Ishikawa (cell line): ENCODE measurements at regions not wholly inside any gene's neighbourhood (a gene's known extent, or its start where the extent isn't known, plus 50 kb on each side); places are given as distances from the start of the nearest gene placed in this dataset.

Experiments used
- CEBPB ChIP-seq: IDR thresholded peaks from 2 replicates; pipeline ENCODE4 v1.6.1; 2012
- CREB1 ChIP-seq: IDR thresholded peaks from 2 replicates; pipeline ENCODE4 v1.6.1; 2012; ENCODE audit warnings: low read depth
- EGR1 ChIP-seq: IDR thresholded peaks from 2 replicates; pipeline ENCODE4 v1.6.1; 2012
- EP300 ChIP-seq: IDR thresholded peaks from 2 replicates; pipeline ENCODE4 v1.6.1; 2012; ENCODE audit warnings: borderline replicate concordance
- FOXM1 ChIP-seq: IDR thresholded peaks from 2 replicates; pipeline ENCODE4 v1.6.1; 2012; ENCODE audit warnings: low read depth, borderline replicate concordance
- NFIC ChIP-seq: IDR thresholded peaks from 2 replicates; pipeline ENCODE4 v1.6.1; 2012
- RAD21 ChIP-seq: IDR thresholded peaks from 2 replicates; pipeline ENCODE4 v1.6.1; 2012; ENCODE audit warnings: low read depth
- REST ChIP-seq: IDR thresholded peaks from 2 replicates; pipeline ENCODE4 v1.6.1; 2012; ENCODE audit warnings: low read depth, mild to moderate bottlenecking
- TAF1 ChIP-seq: IDR thresholded peaks from 2 replicates; pipeline ENCODE4 v1.6.1; 2012; ENCODE audit warnings: low read depth, mild to moderate bottlenecking
- TCF12 ChIP-seq: IDR thresholded peaks from 2 replicates; pipeline ENCODE4 v1.6.1; 2012; ENCODE audit warnings: low read depth
- TEAD4 ChIP-seq: IDR thresholded peaks from 2 replicates; pipeline ENCODE4 v1.6.1; 2012
- USF1 ChIP-seq: IDR thresholded peaks from 2 replicates; pipeline ENCODE4 v1.6.1; 2012
- YY1 ChIP-seq: IDR thresholded peaks from 2 replicates; pipeline ENCODE4 v1.6.1; 2012; ENCODE audit warnings: low read depth
- ZBTB7A ChIP-seq: IDR thresholded peaks from 2 replicates; pipeline ENCODE4 v1.6.1; 2012; ENCODE audit warnings: low read depth
- TF ChIP-seq, protein P1 (sequence below): IDR thresholded peaks from 2 replicates; pipeline ENCODE4 v1.6.1; 2012

DNA sequence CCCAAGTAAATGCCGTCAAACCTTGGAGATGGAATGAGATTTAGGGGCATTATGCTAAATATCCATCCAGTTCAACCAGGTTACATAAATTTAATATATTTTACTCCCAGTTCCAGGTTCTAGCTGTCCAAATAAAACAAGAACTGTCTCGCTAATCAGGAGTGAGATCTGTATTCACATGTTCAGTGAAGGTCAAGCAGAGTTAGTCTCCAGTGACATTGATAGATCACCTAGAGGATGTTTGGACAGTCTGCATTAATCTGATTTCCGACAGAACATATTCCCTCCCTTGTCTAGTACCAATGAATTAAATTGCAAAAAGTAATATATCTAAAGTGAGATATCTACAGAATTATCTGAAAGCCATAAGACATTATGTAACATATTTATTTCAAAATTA lies 979.4 kb upstream of the CNTNAP5 start:
- TF ChIP-seq NFIC: no peak
- no peak for TF ChIP-seq YY1
- TF ChIP-seq USF1: no peak
- no peak for TF ChIP-seq RAD21
- no peak for TF ChIP-seq FOXM1
- TF ChIP-seq EP300: no peak
- TF ChIP-seq EGR1: no peak
- no peak for TF ChIP-seq CEBPB
- TF ChIP-seq ZBTB7A: no peak
- no peak for TF ChIP-seq TEAD4
- no peak for TF ChIP-seq TAF1
- no peak for TF ChIP-seq REST
- TF ChIP-seq TCF12: no peak
- TF ChIP-seq, protein P1, sequence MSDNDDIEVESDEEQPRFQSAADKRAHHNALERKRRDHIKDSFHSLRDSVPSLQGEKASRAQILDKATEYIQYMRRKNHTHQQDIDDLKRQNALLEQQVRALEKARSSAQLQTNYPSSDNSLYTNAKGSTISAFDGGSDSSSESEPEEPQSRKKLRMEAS: no peak
- no peak for TF ChIP-seq CREB1

DNA sequence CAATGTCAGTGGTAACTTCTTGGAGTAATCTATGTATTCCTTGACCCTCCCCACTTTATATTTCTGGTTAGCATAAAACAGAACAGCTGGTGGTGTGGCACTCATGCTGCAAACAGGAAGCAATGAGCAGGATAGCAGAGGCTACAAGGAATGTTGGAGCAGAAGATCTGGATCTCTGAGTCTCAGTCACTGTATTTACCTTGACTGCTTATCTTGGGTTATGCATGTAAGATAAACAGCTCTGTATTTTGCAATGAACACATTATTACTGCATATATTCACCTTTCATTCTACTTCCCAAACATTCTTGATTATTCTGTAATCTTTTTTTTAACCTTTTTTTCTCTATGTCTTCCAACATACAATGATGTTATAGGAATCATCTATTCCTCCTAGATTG lies 977.9 kb upstream of the CNTNAP5 start:
- no peak for TF ChIP-seq TAF1
- TF ChIP-seq ZBTB7A: no peak
- TF ChIP-seq NFIC: no peak
- no peak for TF ChIP-seq RAD21
- TF ChIP-seq REST: no peak
- TF ChIP-seq, protein P1: no peak
- no peak for TF ChIP-seq USF1
- TF ChIP-seq EP300: no peak

GRCh38 chr2:123051136-123051535 lies 974.0 kb upstream of the CNTNAP5 start:
- TF ChIP-seq EGR1 (no peak), YY1 (no peak)
- TF ChIP-seq, protein P1: no peak

GRCh38 chr2:123061534-123061933 lies 963.6 kb upstream of the CNTNAP5 start:
- no peak for TF ChIP-seq REST
- no peak for TF ChIP-seq FOXM1
- no peak for TF ChIP-seq NFIC

- TF ChIP-seq TEAD4: no peak
- no peak for TF ChIP-seq CEBPB
- TF ChIP-seq FOXM1: no peak
- no peak for TF ChIP-seq TAF1
- TF ChIP-seq REST: no peak
- no peak for TF ChIP-seq RAD21
- TF ChIP-seq EP300: no peak
- TF ChIP-seq TCF12: no peak
- TF ChIP-seq CREB1: no peak
- TF ChIP-seq YY1: no peak
- no peak for TF ChIP-seq EGR1
- TF ChIP-seq, protein P1: no peak
- TF ChIP-seq NFIC: no peak
- no peak for TF ChIP-seq USF1
- no peak for TF ChIP-seq ZBTB7A
Measured at GRCh38 chr2:123073371-123073770, 951.7 kb upstream of the CNTNAP5 start.
